GM12891 (cell line): ENCODE measurements at regions not wholly inside any gene's neighbourhood (a gene's known extent, or its start where the extent isn't known, plus 50 kb on each side); places are given as distances from the start of the nearest gene placed in this dataset.

ENCODE experiments used
- PAX5 ChIP-seq: IDR thresholded peaks from 2 replicates; pipeline ENCODE4 v1.6.1; 2011; ENCODE audit warnings: low read length, moderate library complexity, mild to moderate bottlenecking; ENCODE audit not compliant: insufficient read depth, severe bottlenecking
- POLR2A ChIP-seq: IDR thresholded peaks from 2 replicates; pipeline ENCODE4 v1.6.1; 2011; ENCODE audit warnings: low read depth, low read length, control low read depth
- POLR2AphosphoS5 ChIP-seq: IDR thresholded peaks from 2 replicates; pipeline ENCODE4 v1.6.1; 2011; ENCODE audit warnings: low read depth, low read length, control low read depth
- SPI1 ChIP-seq: IDR thresholded peaks from 2 replicates; pipeline ENCODE4 v1.6.1; 2011; ENCODE audit warnings: low read depth, low read length, control low read depth
- TAF1 ChIP-seq: IDR thresholded peaks from 2 replicates; pipeline ENCODE4 v1.6.1; 2011; ENCODE audit warnings: low read depth, low read length, control low read depth

DNA sequence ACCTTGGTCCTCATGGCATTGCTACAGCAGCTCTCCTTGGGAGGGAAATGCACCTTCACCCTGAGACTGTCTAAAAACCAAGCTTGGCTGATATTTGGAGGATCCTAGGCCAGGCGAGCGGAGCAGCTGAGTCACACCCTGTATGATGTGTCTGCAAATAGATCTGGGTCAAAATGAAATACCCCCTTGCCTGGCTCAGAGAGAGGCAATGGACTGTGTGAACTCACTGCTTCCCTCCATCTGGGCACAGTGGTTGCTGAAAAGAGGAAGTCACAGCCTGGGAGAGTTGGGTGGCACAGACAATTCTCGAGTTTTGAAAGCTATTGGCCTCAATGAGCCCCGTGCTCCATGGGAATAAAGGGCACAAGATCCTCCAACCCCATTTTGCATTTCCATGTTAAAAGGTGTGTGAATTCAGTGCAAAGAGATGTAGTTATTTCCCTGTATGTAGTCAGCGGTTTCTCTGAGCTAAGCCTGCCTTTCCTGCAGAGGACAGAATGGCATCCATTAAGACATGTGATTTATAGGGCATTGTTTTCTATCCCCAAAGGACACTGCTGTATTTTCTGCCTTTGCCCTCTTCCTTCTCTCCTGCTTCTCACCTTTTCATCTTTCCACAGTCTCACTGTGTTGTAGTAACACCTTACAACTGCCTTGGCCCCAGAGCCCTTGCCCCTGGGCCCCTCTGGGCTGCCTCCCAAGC, 177.2 kb downstream of the GADD45G start:
- TF ChIP-seq POLR2AphosphoS5, result no peak
- no peak for TF ChIP-seq POLR2A
- peak; percentile 95 for TF ChIP-seq SPI1
- no peak for TF ChIP-seq PAX5
- no peak for TF ChIP-seq TAF1
